ENCODE measurements at regions not wholly inside any gene's neighbourhood (a gene's known extent, or its start where the extent isn't known, plus 50 kb on each side); places are given as distances from the start of the nearest gene placed in this dataset.
A peak's percentile ranks its signal among the peaks of the same experiment; 100 is the strongest.

- DNase-seq, result no peak
- Histone ChIP-seq H3K9me3 (no peaks in the 10 kb centered on the region), H3K36me3 (replicated peaks in 1 of 2; ENCODE audit: insufficient read depth in 1 of 2, low read depth in 2 of 2) (no peaks in the 10 kb centered on the region), H3K27ac (no peak overlapping the region), H3K4me3 (no peak overlapping the region), H3K27me3 (no peaks in the 10 kb centered on the region), H3K4me1 (peaks cover 18% of the 10 kb centered on the region)
- intact Hi-C loops (cut with DNase I), result loop anchor here (5.0 kb wide), 1 partner anchor 85 kb away; no protein-coding TSS in a partner anchor
- ATAC-seq, result no peak
- TF ChIP-seq POLR2A (IDR thresholded peaks at IDR 0.05), result no peak
- TF ChIP-seq CTCF (IDR thresholded peaks at IDR 0.05), result no peak
- WGBS, 2 donors, result 88 to 94% methylated on average over 4 of the region's 4 CpGs
Measured at GRCh38 chr6:79781916-79782315, 150.8 kb downstream of the SH3BGRL2 start.

DNA sequence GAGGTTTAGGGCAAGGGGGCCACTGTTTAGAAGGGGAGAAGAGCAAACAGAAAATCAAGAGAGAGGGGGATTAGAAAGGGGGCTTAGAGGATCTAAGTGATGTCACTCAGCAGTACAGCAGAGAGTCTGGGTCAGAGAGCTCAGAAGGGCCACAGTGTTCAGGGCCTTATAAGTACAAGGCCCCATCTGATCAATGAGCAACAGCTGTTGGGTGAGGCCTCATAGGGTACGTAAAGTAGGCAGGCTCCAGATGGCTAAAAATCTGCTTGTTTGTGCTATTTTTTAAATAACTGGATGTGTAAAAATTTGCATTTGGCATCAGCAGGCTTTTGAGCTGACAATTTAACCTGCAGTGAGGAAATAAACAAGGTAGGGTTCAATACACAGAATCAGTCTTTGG, 149.8 kb downstream of the SH3BGRL2 start:
- Histone ChIP-seq H3K36me3 (replicated peaks in 1 of 2; ENCODE audit: insufficient read depth in 1 of 2, low read depth in 2 of 2) (no peaks in the 10 kb centered on the region), H3K27me3 (no peaks in the 10 kb centered on the region), H3K9me3 (no peaks in the 10 kb centered on the region), H3K4me1 (peaks cover 18% of the 10 kb centered on the region), H3K27ac (no peak overlapping the region), H3K4me3 (no peak overlapping the region)
- no peak for TF ChIP-seq POLR2A (IDR thresholded peaks at IDR 0.05)
- TF ChIP-seq CTCF (IDR thresholded peaks at IDR 0.05), result no peak
- WGBS, 2 donors, result 95 to 100% methylated on average over 1 of the region's 1 CpG
- ATAC-seq, result no peak
- intact Hi-C loops (cut with DNase I), result loop anchor here (5.0 kb wide), 1 partner anchor 86 kb away; no protein-coding TSS in a partner anchor
- no peak for DNase-seq

DNA sequence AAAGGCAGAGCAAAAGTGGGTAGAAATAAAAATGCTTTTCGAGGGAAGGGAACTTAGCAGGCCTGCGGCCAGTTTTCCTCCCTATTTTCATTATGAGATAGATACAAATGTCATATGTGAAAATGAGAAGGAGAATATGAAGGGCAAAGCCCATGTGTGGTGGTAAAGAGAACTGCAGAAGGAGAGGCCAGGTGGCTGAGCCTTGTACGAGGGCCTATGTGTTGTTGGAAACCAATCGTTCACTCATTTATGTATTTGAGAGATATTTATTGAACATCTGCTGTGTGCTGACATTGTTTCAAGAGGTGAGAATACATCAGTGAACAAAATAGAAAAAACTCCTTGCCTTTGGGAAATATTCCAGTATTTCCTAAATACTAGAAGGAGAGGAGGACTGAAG, 147.7 kb downstream of the SH3BGRL2 start:
- ATAC-seq (no peak), DNase-seq (no peak)
- Histone ChIP-seq H3K36me3 (replicated peaks in 1 of 2; ENCODE audit: insufficient read depth in 1 of 2, low read depth in 2 of 2) (no peaks in the 10 kb centered on the region), H3K4me1 (peaks cover 15% of the 10 kb centered on the region), H3K9me3 (no peaks in the 10 kb centered on the region), H3K27me3 (no peaks in the 10 kb centered on the region), H3K4me3 (no peak overlapping the region), H3K27ac (no peak overlapping the region)
- intact Hi-C loops (cut with DNase I), result no loop called here
- TF ChIP-seq POLR2A (IDR thresholded peaks at IDR 0.05) (no peak), CTCF (IDR thresholded peaks at IDR 0.05) (no peak)
- 72 to 86% methylated on average over 4 of the region's 4 CpGs for WGBS, 2 donors

- intact Hi-C loops (cut with DNase I), result no loop called here
Measured at GRCh38 chr6:79777713-79778579, 146.8 kb downstream of the SH3BGRL2 start.

More at GRCh38 chr6:79777713-79778579, 146.8 kb downstream of the SH3BGRL2 start:
- TF ChIP-seq POLR2A (IDR thresholded peaks at IDR 0.05) (no peak), CTCF (IDR thresholded peaks at IDR 0.05) (peak; percentile 89 to 100 (median 96))
- H3K27ac ChIP-seq, result no peak overlapping the region
- H3K4me1 ChIP-seq, result peaks cover 13% of the 10 kb centered on the region
- 23 to 30% methylated on average over 22 to 34 of the region's 34 CpGs for WGBS, 2 donors
- no peaks in the 10 kb centered on the region for H3K36me3 ChIP-seq (replicated peaks in 1 of 2; ENCODE audit: insufficient read depth in 1 of 2, low read depth in 2 of 2)
- H3K27me3 ChIP-seq, result no peaks in the 10 kb centered on the region
- no peak overlapping the region for H3K4me3 ChIP-seq
- no peaks in the 10 kb centered on the region for H3K9me3 ChIP-seq
- DNase-seq, result peak; percentile 81 to 82 (median 82)
- ATAC-seq, result peak; percentile 98

Data from body of pancreas (tissue), 4 donors.